GM21576 (cell line): ENCODE measurements at regions not wholly inside any gene's neighbourhood (a gene's known extent, or its start where the extent isn't known, plus 50 kb on each side); places are given as distances from the start of the nearest gene placed in this dataset.

ENCODE experiments used
- ATAC-seq: cut with Tn5 transposase; IDR thresholded peaks from one replicate; pipeline ENCODE4 v1.9.1; 2021; ENCODE audit warnings: mild to moderate bottlenecking, moderate library complexity; ENCODE audit not compliant: unreplicated experiment

DNA sequence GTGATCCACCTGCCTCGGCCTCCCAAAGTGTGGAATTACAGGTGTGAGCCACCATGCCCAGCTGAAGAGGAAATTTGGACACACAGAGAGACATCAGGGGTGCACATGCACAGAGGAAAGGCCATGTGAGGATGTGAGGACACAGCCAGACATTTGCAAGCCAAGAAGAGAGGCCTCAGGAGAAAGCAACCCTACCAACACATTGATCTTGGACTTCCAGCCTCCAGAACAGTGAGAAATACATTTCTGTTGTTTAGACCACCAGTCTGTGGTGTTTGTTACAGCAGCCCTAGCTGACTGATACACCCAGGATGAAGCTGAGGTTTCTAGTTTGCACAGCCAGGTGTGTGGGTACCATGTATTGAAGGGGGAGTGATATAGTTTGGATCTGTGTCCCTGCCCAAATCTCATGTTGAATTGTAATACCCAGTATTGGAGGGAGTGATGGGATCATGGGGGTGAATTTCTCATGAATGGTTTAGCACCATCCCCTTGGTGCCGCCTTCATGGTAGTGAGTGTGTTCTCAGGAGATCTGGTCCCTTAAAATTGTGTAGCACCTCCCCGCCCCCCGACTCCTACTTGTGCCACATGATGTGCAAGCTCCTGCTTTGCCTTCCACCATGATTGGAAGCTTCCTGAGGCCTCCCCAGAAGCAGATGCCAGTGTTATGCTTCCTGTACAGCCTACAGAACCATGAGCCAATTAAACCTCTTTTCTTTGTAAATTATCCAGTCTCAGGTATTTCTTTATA, 64.7 kb upstream of the DUSP5 start:
- ATAC-seq = no peak

GRCh38 chr10:110433740-110434139, 64.0 kb upstream of the DUSP5 start:
- no peak for ATAC-seq

DNA sequence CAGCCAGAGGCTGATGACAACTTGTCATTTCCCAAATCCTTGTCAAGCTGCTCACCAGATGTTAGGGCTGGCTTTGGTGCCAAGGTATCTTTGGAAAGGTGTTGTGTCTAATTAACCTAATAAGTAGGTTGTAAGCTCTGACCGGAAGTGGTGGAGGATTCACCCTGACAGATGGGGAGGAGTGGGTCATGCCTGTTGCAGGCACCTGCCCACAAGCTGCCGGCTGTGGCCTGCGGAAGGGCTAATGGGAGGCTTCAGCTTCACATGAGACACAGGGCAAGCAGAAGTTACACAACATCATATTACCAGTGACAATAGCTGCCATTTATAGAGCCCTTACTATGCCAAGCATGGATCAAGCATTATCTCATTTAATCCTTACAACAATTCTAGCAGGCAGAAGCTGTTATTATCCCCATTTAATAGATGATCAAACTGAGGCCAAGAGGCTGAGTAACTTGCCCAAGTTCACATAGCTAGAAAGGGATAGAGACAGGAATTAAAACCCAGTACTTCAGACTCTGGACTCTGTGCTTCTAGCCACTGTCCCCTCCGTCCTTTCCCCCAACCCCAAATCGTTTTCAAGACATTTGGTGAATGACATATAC, 63.1 kb upstream of the DUSP5 start:
- no peak for ATAC-seq

- ATAC-seq = no peak
These were observed 61.0 kb upstream of the DUSP5 start for GRCh38 chr10:110436554-110437350.

GRCh38 chr10:110437351-110437605, 60.4 kb upstream of the DUSP5 start:
- no peak for ATAC-seq

DNA sequence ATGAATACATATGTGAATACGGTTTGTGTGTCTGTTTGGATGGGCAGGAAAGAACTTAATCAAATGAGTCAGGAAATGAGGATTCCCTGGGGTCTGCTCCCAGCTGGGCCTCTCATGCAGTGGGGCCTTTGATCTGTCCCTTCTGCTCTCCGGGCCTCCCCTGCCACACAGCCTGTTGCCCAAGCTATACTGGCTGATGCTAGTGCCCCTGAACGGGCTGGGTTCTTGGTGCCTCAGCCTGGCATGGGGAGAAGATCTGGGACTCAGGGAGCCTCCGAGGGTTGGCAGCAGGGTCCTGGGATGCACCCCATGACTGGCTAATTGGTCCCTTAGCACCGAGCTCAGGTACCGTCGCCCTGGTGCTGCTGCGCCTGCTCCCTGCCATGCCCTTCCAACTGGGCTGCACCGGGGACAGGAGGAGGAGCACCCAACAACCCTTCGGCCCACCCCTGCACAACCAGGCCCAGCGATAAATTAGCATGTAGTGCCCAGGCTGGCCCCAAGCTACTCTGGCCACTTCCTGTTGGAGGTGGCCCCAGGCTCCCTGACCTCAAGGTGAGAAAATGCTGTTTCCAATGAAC, 59.9 kb upstream of the DUSP5 start:
- no peak for ATAC-seq

GRCh38 chr10:110442746-110443145, 55.0 kb upstream of the DUSP5 start:
- ATAC-seq = no peak

DNA sequence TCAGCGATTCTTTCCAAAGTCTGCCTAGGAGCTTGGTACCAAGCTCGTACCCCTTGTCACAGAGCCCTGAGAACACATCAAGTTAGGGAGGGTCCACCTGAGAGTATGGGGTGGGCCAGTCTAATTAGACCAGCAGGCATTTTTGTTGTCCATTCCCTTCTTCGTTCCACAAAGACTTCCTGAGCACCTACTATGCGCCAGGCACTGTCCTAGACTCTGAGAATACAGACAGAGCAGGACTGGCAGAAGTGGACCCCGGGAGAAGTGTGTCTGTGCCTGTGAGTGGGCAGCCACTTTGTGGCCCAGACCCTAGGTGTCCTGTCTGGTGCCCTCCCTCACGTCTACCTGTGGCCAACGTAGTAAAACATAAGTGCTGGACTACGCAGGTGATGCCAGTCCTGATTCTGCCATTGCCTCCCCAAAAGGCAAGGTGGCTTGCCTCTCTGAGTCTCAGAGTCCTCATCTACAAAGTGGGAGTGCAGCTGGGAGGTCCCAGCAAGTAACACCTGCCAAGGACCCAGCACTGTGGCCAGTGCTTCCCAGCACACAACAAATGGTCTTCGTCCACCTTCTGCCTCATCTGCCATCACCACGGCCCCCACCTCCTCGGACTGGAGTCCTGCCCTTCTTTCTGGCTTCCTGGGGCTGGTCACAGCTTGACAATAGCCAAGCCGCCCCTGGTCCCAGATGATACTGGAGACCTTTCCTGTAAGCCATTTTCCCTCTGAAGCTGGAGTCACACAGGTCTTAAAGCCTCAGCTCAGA, 54.3 kb upstream of the DUSP5 start:
- ATAC-seq = no peak

GRCh38 chr10:110444004-110444337, 53.7 kb upstream of the DUSP5 start:
- ATAC-seq = no peak

- no peak for ATAC-seq
These were observed 51.8 kb upstream of the DUSP5 start for GRCh38 chr10:110445871-110446270.

GRCh38 chr10:110446277-110446676, 51.4 kb upstream of the DUSP5 start:
- ATAC-seq = no peak

GRCh38 chr10:110446954-110447608, 50.6 kb upstream of the DUSP5 start:
- no peak for ATAC-seq

- no peak for ATAC-seq
These were observed 49.8 kb upstream of the DUSP5 start for GRCh38 chr10:110447886-110448285.
